Activated CD8-positive, alpha-beta memory T cell treated with anti-CD3 and anti-CD28 coated beads for 24 hours (primary cell): ENCODE measurements at regions not wholly inside any gene's neighbourhood (a gene's known extent, or its start where the extent isn't known, plus 50 kb on each side); places are given as distances from the start of the nearest gene placed in this dataset.

ENCODE experiments used
- DNase-seq: peaks from one replicate; pipeline ENCODE4 v3.0.0-alpha.2; 2020

DNA sequence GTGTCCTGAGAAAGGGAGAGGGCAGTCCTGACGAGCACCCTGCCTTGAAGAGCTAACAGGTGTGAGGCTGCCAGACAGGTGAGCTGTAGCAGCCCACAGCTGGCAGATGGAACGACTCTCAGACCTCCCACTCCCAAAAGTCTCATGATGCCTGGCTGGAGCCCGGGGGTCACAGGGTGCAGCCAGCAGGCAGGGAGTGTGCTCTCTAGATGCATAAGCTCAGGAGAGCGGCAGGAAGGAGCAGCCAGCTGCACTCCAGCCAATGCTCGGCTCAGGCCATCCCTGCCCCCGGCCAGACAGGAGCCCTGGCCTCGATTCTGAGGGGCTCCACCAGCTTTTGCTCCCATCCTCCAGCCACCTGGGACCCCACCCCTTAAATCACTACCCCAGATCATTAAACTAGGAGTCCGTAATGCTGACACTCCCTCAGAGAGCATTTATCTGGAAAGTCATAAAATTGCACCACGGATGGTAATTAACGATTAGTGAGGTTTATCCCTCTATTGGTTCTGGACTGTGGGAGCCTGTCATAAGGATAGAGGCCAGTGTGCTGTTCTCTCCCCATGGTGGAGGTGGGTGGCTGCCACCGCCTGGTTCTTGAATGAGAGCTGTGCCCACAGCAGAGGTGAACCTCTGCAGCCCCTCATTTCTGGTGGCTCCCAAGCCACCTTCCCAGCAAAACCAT is 63.5 kb upstream of the ZMIZ1 start:
- DNase-seq = no peak

DNA sequence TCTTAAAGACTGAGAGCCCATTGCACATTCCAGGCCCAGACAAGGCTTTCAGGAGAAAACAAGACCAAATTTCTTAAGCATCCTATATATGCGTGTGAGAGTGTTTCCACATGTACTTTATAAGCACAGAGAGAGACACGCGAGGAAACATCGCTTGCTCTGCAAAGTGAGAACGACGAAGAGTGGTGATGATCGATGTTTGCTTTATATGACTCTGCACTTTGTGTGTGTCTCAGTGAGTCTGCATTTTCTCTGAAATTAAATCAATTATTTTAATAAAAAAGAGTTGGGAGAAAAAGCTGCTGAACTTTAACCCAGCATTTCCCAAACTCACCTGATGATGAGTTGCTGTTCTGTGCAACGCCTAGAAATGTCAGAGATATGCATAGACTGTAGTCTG is 61.7 kb upstream of the ZMIZ1 start:
- DNase-seq = no peak

DNA sequence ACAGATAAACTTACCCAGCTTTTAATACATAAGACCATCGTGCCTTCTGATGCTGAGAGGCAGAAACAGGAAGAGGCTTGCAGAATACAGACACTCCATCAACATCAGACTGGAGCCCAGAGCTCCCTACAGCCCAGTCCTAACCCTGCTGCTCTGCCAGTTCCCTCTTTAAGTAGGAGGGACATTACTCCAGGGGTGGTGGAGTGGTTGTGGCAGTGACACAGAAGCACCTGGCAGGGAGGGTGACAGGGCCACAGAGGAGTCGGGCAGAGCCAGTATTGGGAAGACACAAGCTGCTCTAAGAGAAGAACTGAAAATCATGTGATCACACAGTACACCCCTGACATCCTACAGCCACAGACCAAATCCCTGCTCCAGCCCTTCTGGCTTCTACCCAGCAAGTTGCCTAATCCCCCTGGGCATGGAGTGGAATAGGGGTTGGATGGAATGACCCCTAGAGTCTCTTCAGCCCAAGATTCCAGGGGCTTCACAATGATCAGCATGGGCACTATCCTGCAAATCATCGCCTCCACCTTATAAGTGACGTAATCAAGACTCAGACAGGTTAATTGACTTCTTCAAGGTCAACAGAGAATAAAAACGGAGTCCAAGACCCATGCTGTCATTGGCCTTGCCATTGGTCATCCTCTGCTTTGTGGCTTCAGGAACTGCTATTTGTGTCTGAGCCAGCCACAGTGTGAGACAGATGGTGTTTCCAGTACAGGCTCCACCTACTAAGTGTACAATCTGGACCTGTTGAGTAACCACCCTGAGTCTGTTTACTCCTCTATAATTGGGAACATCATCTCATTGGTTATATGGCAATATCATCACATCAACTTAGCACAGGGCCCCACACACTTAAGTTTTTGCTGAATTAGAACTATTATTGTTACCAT is 61.1 kb upstream of the ZMIZ1 start:
- DNase-seq = no peak

DNA sequence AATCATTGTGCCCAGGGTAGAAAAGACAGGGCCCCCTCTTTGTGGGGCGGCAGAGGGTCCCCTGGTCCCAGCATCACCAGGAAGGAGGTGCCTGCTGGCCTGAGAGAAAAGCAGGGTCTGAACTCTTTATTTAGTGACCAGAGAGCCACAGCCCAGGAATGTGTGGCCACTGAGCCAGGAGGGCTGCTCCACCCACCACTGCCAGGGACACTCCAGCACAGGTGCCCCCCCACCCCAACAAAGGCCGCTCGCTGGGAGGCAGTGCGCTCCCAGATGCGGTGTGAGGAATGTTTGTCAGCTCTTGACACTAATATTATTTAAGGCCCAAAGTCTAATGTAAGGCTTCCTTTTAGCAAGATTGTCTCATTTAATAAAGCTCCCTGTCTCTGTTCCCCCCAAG is 59.6 kb upstream of the ZMIZ1 start:
- DNase-seq = no peak

DNA sequence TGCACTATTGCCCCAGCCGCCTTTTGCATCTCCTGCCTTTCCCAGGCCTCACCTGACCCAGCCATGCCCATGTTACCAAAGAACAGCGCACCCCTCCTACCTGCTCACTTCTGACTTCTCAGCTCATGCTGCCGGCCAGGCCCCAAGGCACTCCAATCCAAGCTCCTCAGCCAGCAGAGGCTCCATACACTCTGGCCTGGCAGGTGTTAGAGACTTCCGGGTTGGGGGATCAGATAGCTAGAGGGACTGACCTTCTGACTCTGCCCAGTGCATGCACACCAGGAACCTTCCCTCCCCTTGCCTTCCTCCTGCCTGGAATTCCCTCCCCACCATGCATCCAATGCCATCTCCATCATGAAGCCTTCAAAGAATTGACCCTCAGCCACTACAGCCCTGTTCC is 56.2 kb upstream of the ZMIZ1 start:
- DNase-seq = no peak

DNA sequence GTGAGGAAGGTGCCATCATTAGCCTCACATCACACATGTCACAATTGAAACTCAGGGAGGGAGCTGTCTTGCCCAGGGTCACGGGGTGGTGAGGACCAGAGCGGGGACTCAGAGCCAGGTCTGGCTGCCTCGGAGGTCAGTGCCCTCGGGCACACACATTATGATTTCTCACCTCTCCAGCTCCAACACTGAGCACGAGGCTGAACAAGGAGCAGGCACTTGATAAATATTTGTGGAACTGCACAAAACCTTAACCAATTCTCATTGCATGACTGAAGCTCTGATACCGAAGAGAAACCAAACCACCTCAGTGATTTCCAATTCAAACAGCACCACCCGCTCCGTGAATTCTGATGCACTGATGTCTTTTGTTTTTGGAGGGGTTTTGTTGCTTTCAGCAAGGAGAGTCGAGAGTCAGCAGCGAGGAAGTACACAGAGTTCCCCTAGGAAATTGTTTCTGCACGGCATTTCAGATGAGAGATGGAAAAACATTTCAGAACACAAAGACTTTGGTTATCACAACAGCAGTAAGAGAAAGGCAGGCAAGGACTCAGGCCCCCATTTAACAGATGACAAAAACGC is 55.3 kb upstream of the ZMIZ1 start:
- DNase-seq = no peak

DNA sequence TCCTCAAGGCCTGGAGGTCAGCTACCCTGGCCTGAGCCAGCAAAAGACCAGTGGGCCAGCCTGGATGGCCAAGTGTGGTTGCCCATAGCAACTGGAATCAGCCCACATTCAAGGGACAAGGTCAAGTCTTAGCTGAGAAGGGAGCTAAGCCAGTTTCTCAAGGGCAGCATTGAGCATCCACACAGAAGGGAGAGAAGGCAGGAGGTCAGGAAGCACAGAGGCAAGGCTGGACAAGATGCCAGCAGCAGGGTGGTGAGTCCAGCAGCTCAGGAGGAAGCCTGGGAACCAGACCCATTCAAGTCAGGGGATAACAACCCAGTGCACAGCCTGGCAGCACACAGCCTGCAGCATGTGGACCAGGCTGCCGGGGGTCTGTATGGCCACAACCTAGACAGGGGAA is 54.0 kb upstream of the ZMIZ1 start:
- DNase-seq = no peak

DNA sequence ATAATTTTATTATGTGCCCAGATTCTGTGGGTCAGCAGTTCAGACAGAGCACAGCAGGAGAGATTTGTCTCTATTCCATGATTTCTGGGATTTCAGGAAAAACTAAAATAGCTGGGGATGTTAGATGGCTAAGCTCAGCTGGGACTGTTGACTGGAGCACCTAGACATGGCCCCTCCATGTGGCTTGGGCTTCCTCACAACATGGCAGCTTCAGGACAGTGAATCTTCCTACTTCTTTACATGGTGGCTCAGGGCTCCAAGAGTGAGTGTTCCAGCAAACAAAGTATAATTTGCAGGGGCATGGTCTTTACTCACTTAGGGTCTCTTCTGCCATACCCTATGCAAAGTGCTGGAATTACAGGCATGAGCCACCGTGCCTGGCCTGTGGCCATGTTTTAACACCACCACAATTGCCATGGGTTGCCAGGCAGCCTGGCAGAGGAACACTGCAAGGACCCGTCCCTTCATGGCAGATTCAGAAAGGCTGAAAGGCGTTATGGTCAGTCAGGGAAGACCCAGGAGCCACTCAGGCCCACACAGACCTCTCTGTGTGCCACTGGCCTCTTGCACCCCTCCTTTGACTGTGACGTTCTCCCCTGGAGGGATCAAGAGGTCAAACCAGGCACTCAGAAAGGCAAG is 50.8 kb upstream of the ZMIZ1 start:
- DNase-seq = no peak

DNA sequence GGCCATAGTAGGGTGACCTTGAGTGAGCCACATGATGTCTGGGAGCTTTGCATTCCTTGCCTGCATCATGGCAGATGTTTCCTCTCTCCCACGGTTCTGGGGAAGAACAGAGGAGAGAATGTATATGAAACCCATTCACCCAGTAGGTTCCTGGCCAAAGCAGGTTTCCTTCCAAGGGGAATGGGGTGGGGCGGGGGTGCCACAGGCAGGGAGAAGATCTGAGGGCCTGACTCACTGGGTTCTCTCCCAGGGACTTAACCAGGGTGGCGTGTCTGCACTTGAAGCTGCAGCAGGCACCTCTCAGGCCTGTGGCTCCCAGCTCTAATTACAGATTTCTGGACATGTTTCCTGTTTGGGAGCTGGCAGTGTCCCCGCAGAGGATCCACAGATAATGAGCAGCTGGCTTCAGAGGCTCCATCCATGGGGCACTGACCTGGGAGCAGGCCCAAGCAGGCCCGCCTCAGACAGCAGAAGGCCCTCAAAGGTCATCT is 50.2 kb upstream of the ZMIZ1 start:
- no peak for DNase-seq
